ENCODE measurements at regions not wholly inside any gene's neighbourhood (a gene's known extent, or its start where the extent isn't known, plus 50 kb on each side); places are given as distances from the start of the nearest gene placed in this dataset.
A peak's percentile ranks its signal among the peaks of the same experiment; 100 is the strongest.

DNA sequence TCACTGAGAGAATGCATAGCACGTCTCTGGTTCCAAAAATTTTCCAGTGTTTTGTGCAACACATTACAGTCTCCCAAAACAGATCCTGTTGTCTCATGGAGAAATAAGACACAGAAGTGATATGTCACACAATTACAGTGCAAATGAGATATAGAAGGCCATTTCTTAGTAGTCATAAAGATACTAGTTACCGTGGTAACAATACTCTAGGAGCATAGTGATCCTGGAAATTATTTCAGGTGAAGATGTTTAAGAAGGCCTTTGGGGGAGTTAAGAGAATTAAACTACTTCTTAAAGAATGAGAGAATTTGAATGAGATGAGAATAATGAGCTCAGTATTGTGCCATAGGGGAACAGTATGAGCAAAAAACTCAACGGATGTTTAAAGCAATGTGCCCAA lies 628.0 kb upstream of the MIR17HG start:
- H3K79me2 ChIP-seq (ENCODE audit: control insufficient read depth, insufficient read depth, low read length), result no peaks in the 10 kb centered on the region
- H3K4me3 ChIP-seq, result no peak overlapping the region
- H3K4me1 ChIP-seq (replicated peaks in 1 of 2; ENCODE audit: control insufficient read depth in 2 of 2, insufficient read depth in 2 of 2, low read length in 2 of 2), result no peaks in the 10 kb centered on the region
- in situ Hi-C loops (cut with MboI), result no loop called here
- BruUV-seq (replicated peaks), result no TSS peak
- FAIRE-seq, result no peak
- H4K20me1 ChIP-seq (replicated peaks; ENCODE audit: control insufficient read depth, insufficient read depth, low read length), result no peaks in the 10 kb centered on the region
- DNase-seq (ENCODE audit: extremely low read depth in 1 of 4, low spot score in 3 of 4), result no peak
- 2% methylated on average over 3 of the region's 3 CpGs for WGBS (ENCODE audit: insufficient coverage, low coverage, missing lambda C conversion rate)
- no peak overlapping the region for H3K4me2 ChIP-seq (ENCODE audit: insufficient read depth, low read length)
- intact Hi-C loops (cut with micrococcal nuclease), result no loop called here
- H3K27ac ChIP-seq (ENCODE audit: extremely low read depth, low read depth, low read length), result no peak overlapping the region
- CTCF ChIA-PET (ENCODE audit: low intra/inter-chr PET ratio), result no interaction called here
- H3K9me1 ChIP-seq (ENCODE audit: control insufficient read depth, insufficient read depth, low read length), result no peaks in the 10 kb centered on the region
- no peaks in the 10 kb centered on the region for H3K27me3 ChIP-seq (ENCODE audit: control insufficient read depth in 2 of 2, insufficient read depth in 2 of 2, low read length in 2 of 2)
- TF ChIP-seq MLX (CRISPR knock-in tag; conservative IDR thresholded peaks at IDR 0.05) (0 out of 4 replicates have a peak, but pooled peaks of 1 of the 2 experiments have one; percentile 61), RFX1 (IDR thresholded peaks at IDR 0.05) (0 out of 2 replicates have a peak, but pooled peaks have one; percentile 4), CLOCK (CRISPR knock-in tag; IDR thresholded peaks at IDR 0.05; ENCODE audit: borderline replicate concordance) (0 out of 2 replicates have a peak, but pooled peaks have one; percentile 57), ZNF584 (CRISPR knock-in tag; IDR thresholded peaks at IDR 0.05; ENCODE audit: low read depth) (no peak), SRSF1 (IDR thresholded peaks at IDR 0.05; ENCODE audit: low read depth, low read length) (no peak), ELF2 (CRISPR knock-in tag; IDR thresholded peaks at IDR 0.05) (peak; percentile 27; the same call in 1 of the 2 replicates), ZNF764 (CRISPR knock-in tag; IDR thresholded peaks at IDR 0.05; ENCODE audit: low read depth) (0 out of 2 replicates have a peak, but pooled peaks have one; percentile 41), HDGF (IDR thresholded peaks at IDR 0.05) (no peak), ZNF696 (CRISPR knock-in tag; conservative IDR thresholded peaks at IDR 0.05) (no peak), DACH1 (IDR thresholded peaks at IDR 0.05; ENCODE audit: partially characterized antibody) (no peak), RBFOX2 (IDR thresholded peaks at IDR 0.05; ENCODE audit: low read depth, low read length) (no peak), PCBP1 (IDR thresholded peaks at IDR 0.05; ENCODE audit: low read depth, low read length, poor library complexity, severe bottlenecking) (no peak)
- TF ChIP-seq, protein P1, sequence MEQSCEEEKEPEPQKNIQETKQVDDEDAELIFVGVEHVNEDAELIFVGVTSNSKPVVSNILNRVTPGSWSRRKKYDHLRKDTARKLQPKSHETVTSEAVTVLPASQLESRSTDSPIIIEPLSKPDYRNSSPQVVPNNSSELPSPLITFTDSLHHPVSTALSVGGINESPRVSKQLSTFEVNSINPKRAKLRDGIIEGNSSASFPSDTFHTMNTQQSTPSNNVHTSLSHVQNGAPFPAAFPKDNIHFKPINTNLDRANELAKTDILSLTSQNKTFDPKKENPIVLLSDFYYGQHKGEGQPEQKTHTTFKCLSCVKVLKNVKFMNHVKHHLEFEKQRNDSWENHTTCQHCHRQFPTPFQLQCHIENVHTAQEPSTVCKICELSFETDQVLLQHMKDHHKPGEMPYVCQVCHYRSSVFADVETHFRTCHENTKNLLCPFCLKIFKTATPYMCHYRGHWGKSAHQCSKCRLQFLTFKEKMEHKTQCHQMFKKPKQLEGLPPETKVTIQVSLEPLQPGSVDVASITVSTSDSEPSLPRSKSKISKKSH (CRISPR knock-in tag; IDR thresholded peaks at IDR 0.05), result 0 out of 2 replicates have a peak, but pooled peaks have one; percentile 17
- no peak for ATAC-seq
- no peak overlapping the region for H2AFZ ChIP-seq (ENCODE audit: low read depth, low read length)
- no peaks in the 10 kb centered on the region for H3K36me3 ChIP-seq (ENCODE audit: control insufficient read depth, insufficient read depth, low read length)
- POLR2A ChIA-PET, result no interaction called here
- peaks cover 2% of the 10 kb centered on the region; the same call in 1 of the 2 replicates for H3K9me3 ChIP-seq (replicated peaks; ENCODE audit: control insufficient read depth, insufficient read depth, low read depth, low read length)
- H3K9ac ChIP-seq (ENCODE audit: insufficient read depth in 1 of 2, low read depth in 2 of 2, low read length in 2 of 2), result no peak overlapping the region

All from K562 (cell line).